ENCODE measurements at regions not wholly inside any gene's neighbourhood (a gene's known extent, or its start where the extent isn't known, plus 50 kb on each side); places are given as distances from the start of the nearest gene placed in this dataset.
"Not testable (repeated sequence)": the region's sequence is repeated elsewhere in the genome, so short reads cannot be mapped to it uniquely, and the experiment has no call there.

- ATAC-seq, result no peak
- peaks cover 4% of the 10 kb centered on the region for H3K4me1 Mint-ChIP-seq
- H3K36me3 Mint-ChIP-seq, result no peaks in the 10 kb centered on the region
Observed at GRCh38 chr3:153547970-153548369, 385.9 kb downstream of the RAP2B start.

GRCh38 chr3:153549686-153550085, 387.7 kb downstream of the RAP2B start:
- H3K27ac Mint-ChIP-seq; DNase-seq (ENCODE audit: low spot score in 2 of 2); ATAC-seq; H3K4me3 Mint-ChIP-seq; H3K36me3 Mint-ChIP-seq; H3K4me1 Mint-ChIP-seq; H3K9me3 Mint-ChIP-seq: not testable (repeated sequence)

More at GRCh38 chr3:153547970-153548369, 385.9 kb downstream of the RAP2B start:
- no peak overlapping the region for H3K4me3 Mint-ChIP-seq
- H3K9me3 Mint-ChIP-seq, result no peaks in the 10 kb centered on the region
- H3K27ac Mint-ChIP-seq, result no peak overlapping the region
- no peak for DNase-seq (ENCODE audit: low spot score in 2 of 2)

DNA sequence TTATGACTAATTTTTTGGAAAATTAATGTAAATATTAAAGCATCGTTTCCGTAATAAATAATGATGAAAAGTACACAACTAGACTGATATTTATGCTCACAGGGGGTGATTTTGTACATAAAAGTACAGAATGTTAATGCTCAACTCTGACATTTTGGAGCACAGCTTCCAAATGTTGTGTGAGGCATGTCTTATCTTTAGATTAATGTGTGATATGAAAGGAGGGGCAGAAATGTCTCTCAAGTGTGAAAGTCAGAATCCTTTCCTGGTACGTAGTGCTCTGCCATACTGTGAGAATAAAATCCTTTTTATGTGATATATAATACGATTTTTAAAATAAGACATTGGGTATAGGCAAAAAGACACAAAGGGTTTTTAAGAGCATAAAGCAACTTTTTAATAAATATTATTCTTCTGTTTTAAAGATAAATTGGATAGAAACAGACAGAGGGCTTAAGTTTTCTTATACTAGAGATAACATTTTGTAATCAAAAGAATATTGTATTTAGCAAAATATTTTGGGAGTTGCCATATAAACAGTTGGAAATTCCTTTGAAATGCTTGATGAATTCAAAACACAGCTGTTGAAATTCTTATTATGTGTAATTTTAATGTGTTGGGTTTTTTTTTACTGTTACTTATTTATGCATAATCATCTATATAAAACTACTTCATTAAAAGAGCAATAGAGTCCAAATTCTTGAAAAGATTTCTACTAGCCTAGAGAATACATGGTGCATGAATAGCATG, 389.7 kb downstream of the RAP2B start:
- no peaks in the 10 kb centered on the region for H3K9me3 Mint-ChIP-seq
- DNase-seq (ENCODE audit: low spot score in 2 of 2), result no peak
- H3K4me3 Mint-ChIP-seq, result no peak overlapping the region
- no peaks in the 10 kb centered on the region for H3K36me3 Mint-ChIP-seq
- no peak for ATAC-seq
- peaks cover 8% of the 10 kb centered on the region for H3K4me1 Mint-ChIP-seq
- H3K27ac Mint-ChIP-seq, result no peak overlapping the region

DNA sequence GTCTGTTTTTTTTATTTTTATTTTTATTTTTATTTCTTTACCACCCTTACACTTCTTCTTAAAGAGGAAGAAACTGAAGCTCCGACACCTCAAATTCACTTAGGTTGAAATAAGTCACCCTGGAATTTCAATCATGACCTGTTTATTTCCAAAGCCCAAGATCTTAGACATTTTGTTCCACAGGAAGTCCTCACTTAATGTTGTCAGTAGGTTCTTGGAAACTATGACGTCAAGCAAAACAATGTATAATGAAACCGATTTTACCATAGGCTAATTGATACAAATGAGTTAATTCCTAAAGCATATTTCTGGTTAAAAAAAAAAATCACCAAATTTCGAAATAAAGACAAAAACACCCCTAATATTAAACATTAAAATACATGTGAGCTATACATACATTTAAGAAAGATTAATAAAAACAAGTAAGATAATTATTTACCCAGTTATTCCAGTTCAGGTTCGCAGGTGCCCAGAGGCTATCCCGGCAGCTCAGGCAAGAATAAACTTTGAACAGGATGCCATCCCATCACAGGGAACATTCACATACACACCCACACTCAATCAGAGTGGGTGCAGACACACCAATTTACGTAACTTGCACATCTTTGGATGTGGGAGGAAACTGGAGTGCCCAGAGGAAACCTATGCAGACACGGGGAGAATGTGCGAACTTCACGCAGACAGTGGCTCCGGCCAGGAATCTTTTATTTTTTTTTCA, 391.0 kb downstream of the RAP2B start:
- H3K9me3 Mint-ChIP-seq, result no peaks in the 10 kb centered on the region
- DNase-seq (ENCODE audit: low spot score in 2 of 2) (no peak), ATAC-seq (no peak)
- peaks cover 8% of the 10 kb centered on the region for H3K4me1 Mint-ChIP-seq
- no peaks in the 10 kb centered on the region for H3K36me3 Mint-ChIP-seq
- no peak overlapping the region for H3K27ac Mint-ChIP-seq
- H3K4me3 Mint-ChIP-seq, result no peak overlapping the region

DNA sequence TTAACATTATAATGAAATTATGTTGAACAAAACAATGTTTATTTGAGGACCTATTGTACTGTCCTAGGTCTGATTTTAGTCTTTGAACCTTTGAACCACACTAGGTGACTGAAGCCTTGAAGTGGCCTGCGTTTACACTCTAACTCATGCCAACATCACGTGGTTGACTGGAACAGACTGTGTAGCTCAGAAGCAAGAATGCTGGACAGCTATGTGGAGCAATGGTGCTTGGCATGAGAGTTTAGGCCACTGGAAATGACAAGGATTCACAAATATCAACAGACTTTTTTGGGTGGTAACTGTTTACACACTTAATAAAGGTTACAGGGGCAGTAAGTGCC, 391.5 kb downstream of the RAP2B start:
- Mint-ChIP-seq H3K9me3 (peaks cover 1% of the 10 kb centered on the region), H3K4me3 (no peak overlapping the region), H3K36me3 (no peaks in the 10 kb centered on the region), H3K27ac (no peak overlapping the region), H3K4me1 (peaks cover 8% of the 10 kb centered on the region)
- no peak for ATAC-seq
- DNase-seq (ENCODE audit: low spot score in 2 of 2), result no peak

DNA sequence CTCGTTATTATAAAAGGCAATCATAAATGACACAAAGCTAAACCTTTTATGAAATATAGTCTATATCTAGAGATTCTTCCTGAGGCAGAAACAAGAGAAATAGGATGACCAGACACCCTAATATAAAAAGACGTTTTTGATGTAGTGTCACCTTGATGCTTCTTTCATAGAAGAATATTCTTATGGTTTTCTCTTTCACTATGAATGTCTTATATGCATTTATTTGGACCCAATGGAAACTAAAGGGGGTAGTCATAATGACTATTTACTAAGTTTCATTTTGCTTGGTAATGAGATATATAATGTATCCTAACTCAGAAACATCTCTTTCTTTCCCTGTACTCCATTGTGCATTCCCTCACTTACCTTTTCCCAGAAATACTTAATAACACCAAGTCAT, 393.9 kb downstream of the RAP2B start:
- ATAC-seq (peak; percentile 71), DNase-seq (ENCODE audit: low spot score in 2 of 2) (no peak)
- H3K27ac Mint-ChIP-seq, result no peak overlapping the region
- H3K9me3 Mint-ChIP-seq, result peaks cover 12% of the 10 kb centered on the region
- no peaks in the 10 kb centered on the region for H3K36me3 Mint-ChIP-seq
- no peak overlapping the region for H3K4me3 Mint-ChIP-seq
- peaks cover 8% of the 10 kb centered on the region for H3K4me1 Mint-ChIP-seq

DNA sequence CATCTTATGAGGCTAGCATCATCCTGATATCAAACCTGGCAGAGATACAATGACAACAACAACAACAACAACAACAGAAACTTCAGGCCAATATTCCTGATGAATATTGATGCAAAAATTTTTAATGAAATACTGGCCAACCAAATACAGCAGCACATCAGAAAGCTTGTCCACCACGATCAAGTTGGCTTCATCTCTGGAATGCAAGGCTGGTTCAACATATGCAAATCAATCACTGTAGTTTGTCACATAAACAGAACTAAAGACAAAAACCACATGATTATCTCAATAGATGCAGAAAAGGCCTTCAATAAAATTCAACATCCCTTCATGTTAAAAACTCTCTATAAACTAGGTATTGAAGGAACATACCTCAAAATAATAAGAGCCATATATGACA, 397.3 kb downstream of the RAP2B start:
- not testable (repeated sequence) for H3K4me1 Mint-ChIP-seq; ATAC-seq; H3K4me3 Mint-ChIP-seq; H3K27ac Mint-ChIP-seq; DNase-seq (ENCODE audit: low spot score in 2 of 2); H3K36me3 Mint-ChIP-seq
- H3K9me3 Mint-ChIP-seq, result peaks cover 26% of the 10 kb centered on the region

DNA sequence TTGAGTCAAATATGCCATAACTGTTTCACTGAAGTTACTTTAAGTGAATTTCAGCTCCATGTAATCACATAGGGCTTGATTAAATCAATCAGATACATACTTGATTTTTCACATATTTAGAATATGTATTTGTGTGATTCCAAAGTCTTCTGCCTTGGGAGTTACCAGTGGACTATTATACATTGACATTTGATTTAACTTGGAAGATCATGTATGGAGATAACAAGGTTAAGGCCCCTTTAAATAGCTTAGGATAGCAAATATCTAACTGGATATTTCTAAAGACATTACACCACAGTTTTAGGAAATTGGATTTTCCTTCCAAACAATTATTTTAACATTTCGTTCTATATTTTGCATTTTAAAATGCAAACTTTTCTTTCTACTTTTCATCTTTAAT, 405.0 kb downstream of the RAP2B start:
- Mint-ChIP-seq H3K9me3 (peaks cover 23% of the 10 kb centered on the region), H3K36me3 (no peaks in the 10 kb centered on the region), H3K4me1 (no peaks in the 10 kb centered on the region), H3K27ac (no peak overlapping the region), H3K4me3 (no peak overlapping the region)
- ATAC-seq (no peak), DNase-seq (ENCODE audit: low spot score in 2 of 2) (no peak)

- Mint-ChIP-seq H3K4me3 (no peak overlapping the region), H3K36me3 (no peaks in the 10 kb centered on the region), H3K27ac (no peak overlapping the region), H3K9me3 (peaks cover 21% of the 10 kb centered on the region), H3K4me1 (no peaks in the 10 kb centered on the region)
- ATAC-seq (no peak), DNase-seq (ENCODE audit: low spot score in 2 of 2) (no peak)
Observed at GRCh38 chr3:153567556-153567955, 405.5 kb downstream of the RAP2B start.

- not testable (repeated sequence) for H3K9me3 Mint-ChIP-seq; H3K27ac Mint-ChIP-seq; H3K4me3 Mint-ChIP-seq; H3K36me3 Mint-ChIP-seq; H3K4me1 Mint-ChIP-seq; DNase-seq (ENCODE audit: low spot score in 2 of 2); ATAC-seq
Observed at GRCh38 chr3:153570481-153570880, 408.5 kb downstream of the RAP2B start.

GRCh38 chr3:153572165-153572564, 410.1 kb downstream of the RAP2B start:
- DNase-seq (ENCODE audit: low spot score in 2 of 2), result no peak
- ATAC-seq, result no peak
- H3K27ac Mint-ChIP-seq, result no peak overlapping the region
- H3K36me3 Mint-ChIP-seq, result no peaks in the 10 kb centered on the region
- H3K4me1 Mint-ChIP-seq, result peaks cover 6% of the 10 kb centered on the region
- peaks cover 3% of the 10 kb centered on the region for H3K9me3 Mint-ChIP-seq
- H3K4me3 Mint-ChIP-seq, result no peak overlapping the region

- Mint-ChIP-seq H3K9me3 (peaks cover 3% of the 10 kb centered on the region), H3K4me1 (peaks cover 6% of the 10 kb centered on the region), H3K27ac (no peak overlapping the region), H3K4me3 (no peak overlapping the region), H3K36me3 (no peaks in the 10 kb centered on the region)
- ATAC-seq (no peak), DNase-seq (ENCODE audit: low spot score in 2 of 2) (no peak)
Observed at GRCh38 chr3:153572654-153573053, 410.6 kb downstream of the RAP2B start.

DNA sequence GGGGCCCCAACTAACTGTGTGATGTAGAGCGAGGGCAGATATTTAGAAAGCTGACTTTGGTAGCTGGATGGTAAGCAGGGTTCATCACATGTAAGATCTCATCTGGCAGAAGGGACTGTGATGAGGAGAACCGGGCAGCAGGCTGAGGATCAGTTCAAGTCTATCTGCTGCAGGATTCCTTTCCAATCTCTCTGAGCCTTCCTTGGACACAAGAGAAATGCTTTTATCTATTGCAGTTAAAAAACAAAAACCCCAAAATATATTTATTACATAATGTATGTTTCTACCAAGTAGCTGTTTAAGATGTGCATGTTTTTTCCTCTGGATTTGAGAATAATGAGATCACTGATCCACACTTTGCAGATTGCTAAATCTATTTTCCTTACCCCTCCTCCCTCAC, 411.5 kb downstream of the RAP2B start:
- DNase-seq (ENCODE audit: low spot score in 2 of 2) (no peak), ATAC-seq (no peak)

DNA sequence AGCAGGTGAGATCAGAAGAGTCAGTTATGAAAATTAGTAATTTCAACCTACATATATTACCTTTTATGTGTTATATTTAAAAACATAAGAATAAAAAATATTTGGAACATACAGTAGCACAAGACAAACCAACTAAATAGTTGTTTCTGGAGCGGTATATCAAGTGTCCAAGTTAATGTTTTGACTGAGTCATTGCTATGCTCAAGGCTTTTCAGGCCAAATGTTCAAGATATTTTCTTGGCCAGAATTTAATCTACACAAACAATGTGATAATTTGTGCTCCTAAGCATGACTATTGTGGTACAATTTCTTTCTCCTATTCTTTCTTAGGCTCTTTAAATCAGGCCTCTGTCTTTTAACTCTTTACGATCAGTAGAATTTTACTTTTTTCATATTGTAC, 412.4 kb downstream of the RAP2B start:
- peaks cover 3% of the 10 kb centered on the region for H3K9me3 Mint-ChIP-seq
- ATAC-seq, result no peak
- H3K36me3 Mint-ChIP-seq, result no peaks in the 10 kb centered on the region
- peaks cover 6% of the 10 kb centered on the region for H3K4me1 Mint-ChIP-seq
- no peak overlapping the region for H3K4me3 Mint-ChIP-seq
- no peak for DNase-seq (ENCODE audit: low spot score in 2 of 2)
- no peak overlapping the region for H3K27ac Mint-ChIP-seq

More for the DNA sequence above, 411.5 kb downstream of the RAP2B start:
- peaks cover 3% of the 10 kb centered on the region for H3K9me3 Mint-ChIP-seq
- no peaks in the 10 kb centered on the region for H3K36me3 Mint-ChIP-seq
- no peak overlapping the region for H3K4me3 Mint-ChIP-seq
- no peak overlapping the region for H3K27ac Mint-ChIP-seq
- peaks cover 6% of the 10 kb centered on the region for H3K4me1 Mint-ChIP-seq

DNA sequence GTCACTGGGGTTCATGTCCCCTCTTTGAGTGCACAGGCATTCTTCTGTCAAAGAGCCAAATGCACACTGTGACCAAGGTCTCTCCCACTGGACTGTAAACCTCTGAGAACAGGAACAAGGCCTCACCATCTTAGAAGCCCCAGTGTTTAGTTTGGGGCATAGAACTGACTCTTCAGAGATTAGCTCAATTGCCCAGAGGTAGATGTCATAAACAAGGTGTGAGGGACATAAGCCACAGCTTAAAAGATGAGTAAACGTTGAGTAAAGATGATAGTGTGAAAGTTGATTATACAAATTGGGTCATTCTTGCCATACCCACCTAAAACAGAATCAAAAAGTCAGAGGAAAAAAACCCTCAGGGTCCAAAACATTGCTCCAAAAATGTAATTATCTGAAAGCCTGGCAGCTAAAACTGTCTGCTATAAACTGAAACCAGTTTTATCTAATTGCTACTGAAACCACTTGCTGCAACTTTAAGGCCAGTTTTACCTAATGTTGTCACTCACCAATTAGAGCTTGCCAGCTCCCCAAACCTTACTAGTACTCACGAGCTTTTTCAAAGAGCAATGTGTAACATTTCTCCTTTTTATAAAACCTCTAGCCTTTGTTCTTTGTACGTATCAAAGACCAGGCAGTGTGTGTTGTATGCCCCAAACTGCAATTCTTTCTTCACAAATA, 415.2 kb downstream of the RAP2B start:
- H3K4me1 Mint-ChIP-seq, result peaks cover 6% of the 10 kb centered on the region
- H3K27ac Mint-ChIP-seq, result no peak overlapping the region
- peak; percentile 96 for ATAC-seq
- no peak for DNase-seq (ENCODE audit: low spot score in 2 of 2)
- H3K36me3 Mint-ChIP-seq, result no peaks in the 10 kb centered on the region
- H3K9me3 Mint-ChIP-seq, result no peaks in the 10 kb centered on the region
- H3K4me3 Mint-ChIP-seq, result no peak overlapping the region

DNA sequence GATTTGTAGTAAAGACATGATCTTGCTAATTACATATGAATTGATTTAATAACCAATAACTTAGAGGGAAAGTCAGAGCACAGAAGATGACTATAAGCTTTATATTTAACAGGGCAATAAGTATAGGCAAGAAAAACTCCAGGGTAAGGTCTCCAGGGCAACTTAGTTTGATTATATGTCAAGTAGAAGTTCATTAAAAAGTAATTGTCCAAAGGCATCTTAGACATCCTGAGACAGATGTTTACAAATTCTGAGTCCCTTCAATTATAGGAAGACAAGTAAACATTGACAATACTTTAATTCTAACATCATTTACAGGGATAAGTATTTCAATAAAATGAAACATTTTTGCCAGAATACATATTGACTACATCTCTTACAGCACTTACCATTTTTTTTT, 416.0 kb downstream of the RAP2B start:
- Mint-ChIP-seq H3K27ac (no peak overlapping the region), H3K4me1 (peaks cover 6% of the 10 kb centered on the region), H3K36me3 (no peaks in the 10 kb centered on the region), H3K9me3 (no peaks in the 10 kb centered on the region), H3K4me3 (no peak overlapping the region)
- DNase-seq (ENCODE audit: low spot score in 2 of 2), result no peak
- ATAC-seq, result no peak
